OCI-LY7 (cell line): ENCODE measurements at regions not wholly inside any gene's neighbourhood (a gene's known extent, or its start where the extent isn't known, plus 50 kb on each side); places are given as distances from the start of the nearest gene placed in this dataset.

Experiments used
- BruUV-seq: library from RNA; stranded (reverse); fragments of 400-500 nt; replicated peaks from 2 replicates; lab custom pipeline; 2021; lab: Mats Ljungman, UMichigan
- CTCF ChIA-PET: fragments of 300-600 bp; sonication (Branson Sonifier 250); formaldehyde crosslinking; loops from one replicate; lab custom pipeline; 2022; ENCODE audit warnings: antibody characterized with exemption; ENCODE audit not compliant: unreplicated experiment; lab: Charles Lee
- POLR2A ChIA-PET: fragments of 300-600 bp; sonication (Branson Sonifier 250); formaldehyde crosslinking; loops from one replicate; lab custom pipeline; 2022; ENCODE audit warnings: antibody characterized with exemption; lab: Charles Lee
- DNase-seq: peaks from one replicate; pipeline ENCODE4 v3.0.0-alpha.2; 2015; ENCODE audit warnings: low spot score
- H2AFZ ChIP-seq: fragments of 200-600 bp; sonication (generic), shearing (Covaris generic); 2 replicates; pipeline ENCODE4 v1.6.1; 2014; ENCODE audit warnings: mild to moderate bottlenecking, antibody characterized with exemption, low read length, moderate library complexity
- H3K27ac ChIP-seq: fragments of 200-600 bp; sonication (generic); 2 replicates; pipeline ENCODE4 v1.5.1; 2014; ENCODE audit warnings: mixed run types, low read depth, mild to moderate bottlenecking, moderate library complexity, low read length, inconsistent platforms; ENCODE audit not compliant: poor library complexity, severe bottlenecking
- H3K36me3 ChIP-seq: fragments of 200-600 bp; sonication (generic); 2 replicates; pipeline ENCODE4 v1.6.1; 2014; ENCODE audit warnings: mild to moderate bottlenecking, antibody characterized with exemption, low read length, moderate library complexity, mixed read lengths; ENCODE audit not compliant: insufficient read depth
- H3K4me1 ChIP-seq: fragments of 200-600 bp; sonication (generic); 2 replicates; pipeline ENCODE4 v1.5.1; 2014; ENCODE audit warnings: mild to moderate bottlenecking, low read length; ENCODE audit not compliant: insufficient read depth, poor library complexity, severe bottlenecking
- H3K4me2 ChIP-seq: fragments of 200-600 bp; sonication (generic); 2 replicates; pipeline ENCODE4 v1.6.1; 2014; ENCODE audit warnings: mild to moderate bottlenecking, low read length
- H3K4me3 ChIP-seq: fragments of 200-600 bp; sonication (generic); 2 replicates; pipeline ENCODE4 v1.5.1; 2014; ENCODE audit warnings: mild to moderate bottlenecking, low read depth, low read length; ENCODE audit not compliant: poor library complexity, severe bottlenecking
- H3K79me2 ChIP-seq: fragments of 200-600 bp; sonication (generic); 2 replicates; pipeline ENCODE4 v1.6.1; 2016; ENCODE audit warnings: low read depth, mild to moderate bottlenecking, low read length, moderate library complexity, mixed read lengths; ENCODE audit not compliant: insufficient read depth
- H3K9me2 ChIP-seq: fragments of 200-600 bp; sonication (generic); 2 replicates; pipeline ENCODE4 v1.6.1; 2016; ENCODE audit warnings: mild to moderate bottlenecking, low read length, mixed read lengths; ENCODE audit not compliant: insufficient read depth
- H3K9me3 ChIP-seq: fragments of 200-600 bp; sonication (generic); 2 replicates; pipeline ENCODE4 v1.6.1; 2014; ENCODE audit warnings: mild to moderate bottlenecking, mixed run types, low read length, mixed read lengths
- H4K20me1 ChIP-seq: fragments of 200-600 bp; sonication (generic); 2 replicates; pipeline ENCODE4 v1.6.1; 2014; ENCODE audit warnings: mild to moderate bottlenecking, antibody characterized with exemption, low read length, moderate library complexity, mixed read lengths; ENCODE audit not compliant: insufficient read depth
- CTCF ChIP-seq: fragments of 200-600 bp; sonication (generic); conservative IDR thresholded peaks from 2 replicates; pipeline ENCODE4 v1.5.1; 2014; ENCODE audit warnings: mild to moderate bottlenecking, antibody characterized with exemption, low read length, moderate library complexity, mixed read lengths
- EZH2phosphoT487 ChIP-seq: fragments of 200-600 bp; sonication (generic); IDR thresholded peaks from 2 replicates; pipeline ENCODE4 v1.6.1; 2018; ENCODE audit warnings: low read depth, borderline replicate concordance, mild to moderate bottlenecking, mixed run types, antibody characterized with exemption, low read length, moderate library complexity, mixed read lengths
- intact Hi-C: fragments of 100-400 bp; cut with micrococcal nuclease; formaldehyde crosslinking; loops from one replicate; pipeline ENCODE4 v1.10.0; 2022; ENCODE audit not compliant: unreplicated experiment

DNA sequence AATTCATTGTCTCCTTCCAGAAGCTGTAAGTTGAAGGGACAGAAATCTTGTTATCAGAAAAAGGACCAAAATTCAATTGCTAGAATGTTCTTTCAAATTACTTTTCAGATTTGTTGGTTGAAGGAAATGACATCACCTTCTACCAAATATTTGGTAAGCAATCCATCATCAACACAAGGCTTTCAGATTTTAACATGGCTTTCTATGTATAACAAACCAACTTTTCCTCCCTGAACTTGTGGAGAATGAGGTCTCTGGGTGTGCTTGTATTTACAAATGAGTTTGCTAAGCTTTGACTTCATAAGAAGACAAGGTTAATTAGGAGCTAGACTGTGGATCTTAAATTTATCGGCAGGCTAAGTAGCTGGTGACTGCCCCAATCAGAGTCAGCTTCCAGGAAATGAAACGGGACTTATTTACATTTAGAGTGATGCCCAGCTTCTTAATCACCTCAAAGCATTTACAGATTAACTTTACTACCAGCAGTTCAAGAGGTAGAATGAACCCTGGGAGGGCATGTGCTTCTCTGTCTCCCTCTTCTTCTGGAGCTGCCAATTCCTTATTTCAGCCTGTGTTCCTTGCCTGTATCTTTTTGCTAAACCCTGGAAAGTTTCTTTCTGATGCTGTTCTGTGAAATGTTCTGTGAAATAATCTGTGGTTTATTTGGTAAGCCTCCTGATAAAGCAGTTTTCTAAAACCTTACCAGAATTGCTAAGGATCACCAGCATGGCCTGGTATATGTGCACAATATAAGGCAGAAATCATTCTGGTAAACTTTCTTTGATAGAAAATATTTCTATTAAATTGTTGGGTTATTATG, 248.8 kb upstream of the FZD8 start:
- no TSS peak for BruUV-seq
- Histone ChIP-seq H3K4me2 (no peak overlapping the region), H3K27ac (no peak overlapping the region), H4K20me1 (no peaks in the 10 kb centered on the region), H3K4me3 (no peak overlapping the region), H3K36me3 (no peaks in the 10 kb centered on the region), H3K9me2 (no peaks in the 10 kb centered on the region), H2AFZ (no peak overlapping the region), H3K79me2 (no peaks in the 10 kb centered on the region), H3K4me1 (no peaks in the 10 kb centered on the region), H3K9me3 (no peaks in the 10 kb centered on the region)
- intact Hi-C loops = no loop called here
- TF ChIP-seq EZH2phosphoT487 (no peak), CTCF (no peak)
- no peak for DNase-seq
- ChIA-PET CTCF (no interaction called here), POLR2A (interaction anchor here (0.6 kb wide), 2 partner anchors 163 to 1755 kb away, joined by 3 read pairs; no protein-coding TSS in a partner anchor)

- H3K9me3 ChIP-seq = no peaks in the 10 kb centered on the region
- H3K4me1 ChIP-seq = no peaks in the 10 kb centered on the region
- no TSS peak for BruUV-seq
- no peaks in the 10 kb centered on the region for H4K20me1 ChIP-seq
- H3K36me3 ChIP-seq = no peaks in the 10 kb centered on the region
- intact Hi-C loops = no loop called here
- POLR2A ChIA-PET = interaction anchor here (0.6 kb wide), 2 partner anchors 162 to 1756 kb away, joined by 3 read pairs; no protein-coding TSS in a partner anchor
- no peaks in the 10 kb centered on the region for H3K9me2 ChIP-seq
- CTCF ChIA-PET = no interaction called here
- no peak for DNase-seq
- H2AFZ ChIP-seq = no peak overlapping the region
- H3K4me3 ChIP-seq = no peak overlapping the region
- no peak overlapping the region for H3K27ac ChIP-seq
- TF ChIP-seq CTCF = no peak
- TF ChIP-seq EZH2phosphoT487 = no peak
- H3K4me2 ChIP-seq = no peak overlapping the region
- no peaks in the 10 kb centered on the region for H3K79me2 ChIP-seq
These were observed 248.0 kb upstream of the FZD8 start for GRCh38 chr10:35889971-35890675.
